HEK293T (cell line): ENCODE measurements at regions not wholly inside any gene's neighbourhood (a gene's known extent, or its start where the extent isn't known, plus 50 kb on each side); places are given as distances from the start of the nearest gene placed in this dataset.

Experiments used
- BHLHE40 ChIP-seq: fragments of 450-650 bp; IDR thresholded peaks from 2 replicates; pipeline ENCODE4 v1.6.1; 2016; ENCODE audit warnings: mild to moderate bottlenecking, moderate library complexity, borderline replicate concordance
- ELF4 ChIP-seq: fragments of 450-650 bp; IDR thresholded peaks from 2 replicates; pipeline ENCODE4 v1.6.1; 2017; ENCODE audit warnings: antibody characterized with exemption
- FOXA1 ChIP-seq: fragments of 450-650 bp; IDR thresholded peaks from 2 replicates; pipeline ENCODE4 v1.6.1; 2016; ENCODE audit warnings: mild to moderate bottlenecking
- FOXK2 ChIP-seq: fragments of 450-650 bp; IDR thresholded peaks from 2 replicates; pipeline ENCODE4 v1.6.1; 2016; ENCODE audit warnings: mild to moderate bottlenecking
- TARDBP ChIP-seq: fragments of 450-650 bp; IDR thresholded peaks from 2 replicates; pipeline ENCODE4 v1.6.1; 2016
- ZNF384 ChIP-seq: fragments of 450-650 bp; IDR thresholded peaks from 2 replicates; pipeline ENCODE4 v1.6.1; 2016

- no peak for TF ChIP-seq TARDBP
- TF ChIP-seq FOXK2 = no peak
- TF ChIP-seq FOXA1 = no peak
- TF ChIP-seq ELF4 = no peak
- TF ChIP-seq ZNF384 = no peak
- no peak for TF ChIP-seq BHLHE40
Observed at GRCh38 chr14:43877351-43877960, 629.6 kb downstream of the FSCB start.
